Sigmoid colon (tissue), 4 donors: ENCODE measurements at regions not wholly inside any gene's neighbourhood (a gene's known extent, or its start where the extent isn't known, plus 50 kb on each side); places are given as distances from the start of the nearest gene placed in this dataset.

ENCODE experiments used
- EP300 ChIP-seq, 4 donors: sonication (generic); formaldehyde crosslinking; IDR thresholded peaks; one replicate each; pipeline ENCODE4 v1.6.1; 2017; ENCODE audit warnings: antibody characterized with exemption in 4 of 4
- POLR2A ChIP-seq, 2 donors: fragments of 450-650 bp; IDR thresholded peaks; one replicate each; pipeline ENCODE4 v1.6.1; 2016; ENCODE audit warnings: antibody characterized with exemption in 2 of 2, mild to moderate bottlenecking in 2 of 2, moderate library complexity in 2 of 2
- POLR2AphosphoS5 ChIP-seq, 4 donors: sonication (generic); formaldehyde crosslinking; IDR thresholded peaks; one replicate each; pipeline ENCODE4 v1.6.1; 2017; ENCODE audit warnings: antibody characterized with exemption in 4 of 4
- TF ChIP-seq, protein P1 (sequence below), 4 experiments: fragments of 450-650 bp in 3 of 4; fragments of 200-600 bp in 1 of 4; IDR thresholded peaks; one replicate each; pipeline ENCODE4 v1.5.1; 2016 to 2019; ENCODE audit warnings: antibody characterized with exemption in 4 of 4, mild to moderate bottlenecking in 3 of 4, moderate library complexity in 2 of 4

DNA sequence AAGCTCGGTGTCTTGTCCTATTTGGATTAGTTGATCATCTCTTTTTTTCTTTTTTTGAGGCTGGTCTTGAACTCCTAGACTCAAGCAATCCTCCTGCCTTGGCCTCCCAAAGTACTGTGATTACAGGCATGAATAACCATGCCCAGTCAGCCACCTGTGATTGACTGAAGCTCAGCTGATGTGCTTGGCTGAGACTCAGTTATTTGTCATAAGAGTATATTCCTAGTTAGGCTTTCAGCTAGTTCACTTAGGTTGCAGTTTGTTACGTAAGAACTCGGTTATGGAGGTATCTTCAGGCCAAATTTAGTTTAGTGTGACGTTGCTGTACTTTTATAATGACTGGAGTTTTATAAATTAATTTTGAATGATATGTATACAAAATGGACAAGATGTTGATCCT lies 365.0 kb downstream of the SV2B start:
- TF ChIP-seq, protein P1, sequence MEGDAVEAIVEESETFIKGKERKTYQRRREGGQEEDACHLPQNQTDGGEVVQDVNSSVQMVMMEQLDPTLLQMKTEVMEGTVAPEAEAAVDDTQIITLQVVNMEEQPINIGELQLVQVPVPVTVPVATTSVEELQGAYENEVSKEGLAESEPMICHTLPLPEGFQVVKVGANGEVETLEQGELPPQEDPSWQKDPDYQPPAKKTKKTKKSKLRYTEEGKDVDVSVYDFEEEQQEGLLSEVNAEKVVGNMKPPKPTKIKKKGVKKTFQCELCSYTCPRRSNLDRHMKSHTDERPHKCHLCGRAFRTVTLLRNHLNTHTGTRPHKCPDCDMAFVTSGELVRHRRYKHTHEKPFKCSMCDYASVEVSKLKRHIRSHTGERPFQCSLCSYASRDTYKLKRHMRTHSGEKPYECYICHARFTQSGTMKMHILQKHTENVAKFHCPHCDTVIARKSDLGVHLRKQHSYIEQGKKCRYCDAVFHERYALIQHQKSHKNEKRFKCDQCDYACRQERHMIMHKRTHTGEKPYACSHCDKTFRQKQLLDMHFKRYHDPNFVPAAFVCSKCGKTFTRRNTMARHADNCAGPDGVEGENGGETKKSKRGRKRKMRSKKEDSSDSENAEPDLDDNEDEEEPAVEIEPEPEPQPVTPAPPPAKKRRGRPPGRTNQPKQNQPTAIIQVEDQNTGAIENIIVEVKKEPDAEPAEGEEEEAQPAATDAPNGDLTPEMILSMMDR (IDR thresholded peaks at IDR 0.05) = no peak
- no peak for TF ChIP-seq EP300 (IDR thresholded peaks at IDR 0.05)
- no peak for TF ChIP-seq POLR2A (IDR thresholded peaks at IDR 0.05)
- TF ChIP-seq POLR2AphosphoS5 (IDR thresholded peaks at IDR 0.05) = no peak
